Right kidney (tissue), 1 donor: ENCODE measurements at regions not wholly inside any gene's neighbourhood (a gene's known extent, or its start where the extent isn't known, plus 50 kb on each side); places are given as distances from the start of the nearest gene placed in this dataset.
"Not testable (repeated sequence)": the region's sequence is repeated elsewhere in the genome, so short reads cannot be mapped to it uniquely, and the experiment has no call there.

Experiments used
- DNase-seq: peaks from one replicate; pipeline ENCODE4 v3.0.0-alpha.2; 2016

- DNase-seq = no peak
Measured at GRCh38 chr13:50715402-50716146, 127.9 kb downstream of the DLEU7 start.

- DNase-seq = no peak
Measured at GRCh38 chr13:50720861-50721671, 122.4 kb downstream of the DLEU7 start.

- no peak for DNase-seq
Measured at GRCh38 chr13:50721672-50721992, 121.9 kb downstream of the DLEU7 start.

- no peak for DNase-seq
Measured at GRCh38 chr13:50722440-50723125, 120.9 kb downstream of the DLEU7 start.

- no peak for DNase-seq
Measured at GRCh38 chr13:50724438-50724837, 119.1 kb downstream of the DLEU7 start.

- no peak for DNase-seq
Measured at GRCh38 chr13:50724913-50725312, 118.6 kb downstream of the DLEU7 start.

GRCh38 chr13:50726164-50726563 lies 117.3 kb downstream of the DLEU7 start:
- DNase-seq = no peak

GRCh38 chr13:50729177-50729576 lies 114.3 kb downstream of the DLEU7 start:
- no peak for DNase-seq

GRCh38 chr13:50730496-50731351 lies 112.8 kb downstream of the DLEU7 start:
- no peak for DNase-seq

GRCh38 chr13:50731400-50731799 lies 112.1 kb downstream of the DLEU7 start:
- no peak for DNase-seq

GRCh38 chr13:50732712-50733111 lies 110.8 kb downstream of the DLEU7 start:
- no peak for DNase-seq

GRCh38 chr13:50733392-50733791 lies 110.1 kb downstream of the DLEU7 start:
- no peak for DNase-seq

GRCh38 chr13:50735071-50735470 lies 108.4 kb downstream of the DLEU7 start:
- DNase-seq = no peak

GRCh38 chr13:50740052-50740741 lies 103.3 kb downstream of the DLEU7 start:
- DNase-seq = no peak

GRCh38 chr13:50742353-50742752 lies 101.1 kb downstream of the DLEU7 start:
- DNase-seq = no peak

- DNase-seq = no peak
Measured at GRCh38 chr13:50742968-50743367, 100.5 kb downstream of the DLEU7 start.

GRCh38 chr13:50744116-50744660 lies 99.3 kb downstream of the DLEU7 start:
- no peak for DNase-seq

- no peak for DNase-seq
Measured at GRCh38 chr13:50745542-50746115, 97.9 kb downstream of the DLEU7 start.

GRCh38 chr13:50747737-50748350 lies 95.6 kb downstream of the DLEU7 start:
- no peak for DNase-seq

- not testable (repeated sequence) for DNase-seq
Measured at GRCh38 chr13:50753221-50753620, 90.3 kb downstream of the DLEU7 start.
